GM23248 (cell line): ENCODE measurements at regions not wholly inside any gene's neighbourhood (a gene's known extent, or its start where the extent isn't known, plus 50 kb on each side); places are given as distances from the start of the nearest gene placed in this dataset.

Experiments
- DNase-seq: peaks from one replicate; pipeline ENCODE4 v3.0.0-alpha.2; 2015
- H2AFZ ChIP-seq: fragments of 200-600 bp; sonication (generic); 2 replicates; pipeline ENCODE4 v1.6.1; 2016; ENCODE audit warnings: antibody characterized with exemption
- H3F3A ChIP-seq: fragments of 200-600 bp; sonication (generic); 2 replicates; pipeline ENCODE4 v1.6.1; 2016; ENCODE audit warnings: mild to moderate bottlenecking, antibody characterized with exemption, mixed run types; ENCODE audit not compliant: insufficient read depth
- H3K27ac ChIP-seq: fragments of 200-600 bp; sonication (generic); 2 replicates; pipeline ENCODE4 v1.5.1; 2016; ENCODE audit warnings: mild to moderate bottlenecking
- H3K27me3 ChIP-seq: fragments of 200-600 bp; sonication (generic); replicated peaks from 2 replicates; pipeline ENCODE4 v1.6.1; 2016; ENCODE audit warnings: mild to moderate bottlenecking; ENCODE audit not compliant: insufficient read depth
- H3K36me3 ChIP-seq: fragments of 200-600 bp; sonication (generic); 2 replicates; pipeline ENCODE4 v1.6.1; 2016; ENCODE audit warnings: low read depth, mild to moderate bottlenecking
- H3K4me1 ChIP-seq: fragments of 200-600 bp; sonication (generic); 2 replicates; pipeline ENCODE4 v1.6.1; 2016; ENCODE audit warnings: mild to moderate bottlenecking; ENCODE audit not compliant: insufficient read depth
- H3K4me2 ChIP-seq: fragments of 200-600 bp; sonication (generic); one replicate; pipeline ENCODE4 v1.6.1; 2016; ENCODE audit warnings: mild to moderate bottlenecking; ENCODE audit not compliant: unreplicated experiment
- H3K4me3 ChIP-seq: fragments of 200-600 bp; sonication (generic); 2 replicates; pipeline ENCODE4 v1.5.1; 2016; ENCODE audit warnings: mild to moderate bottlenecking
- H3K79me2 ChIP-seq: fragments of 200-600 bp; sonication (generic); 2 replicates; pipeline ENCODE4 v1.6.1; 2016; ENCODE audit warnings: mild to moderate bottlenecking; ENCODE audit not compliant: insufficient read depth
- H3K9ac ChIP-seq: fragments of 200-600 bp; sonication (generic); 2 replicates; pipeline ENCODE4 v1.6.1; 2016; ENCODE audit warnings: mild to moderate bottlenecking
- H3K9me2 ChIP-seq: fragments of 200-600 bp; sonication (generic); 2 replicates; pipeline ENCODE4 v1.6.1; 2016; ENCODE audit warnings: mixed run types, mild to moderate bottlenecking, moderate library complexity; ENCODE audit not compliant: insufficient read depth
- H3K9me3 ChIP-seq: fragments of 200-600 bp; sonication (generic); one replicate; pipeline ENCODE4 v1.6.1; 2017; ENCODE audit warnings: low read depth
- H4K20me1 ChIP-seq: fragments of 200-600 bp; sonication (generic); 2 replicates; pipeline ENCODE4 v1.6.0; 2016; ENCODE audit not compliant: insufficient read depth
- EZH2 ChIP-seq: fragments of 200-600 bp; sonication (generic); IDR thresholded peaks from 2 replicates; pipeline ENCODE4 v1.6.1; 2018; ENCODE audit warnings: antibody characterized with exemption, mild to moderate bottlenecking; ENCODE audit not compliant: insufficient read depth, poor library complexity, severe bottlenecking
- EZH2phosphoT487 ChIP-seq: fragments of 200-600 bp; sonication (generic); IDR thresholded peaks from 2 replicates; pipeline ENCODE4 v1.6.1; 2018; ENCODE audit warnings: antibody characterized with exemption, moderate library complexity, mild to moderate bottlenecking, low read depth; ENCODE audit not compliant: insufficient read depth
- WGBS, 2 experiments: methylation state at CpG; one replicate each; pipeline ENCODE4 v1.1.6; 2015 to 2017; ENCODE audit warnings: low lambda C conversion rate in 2 of 2, low coverage in 1 of 2; ENCODE audit errors: missing lambda C conversion rate in 2 of 2; 5-methylcytosine and 5-hydroxymethylcytosine counted together
- in situ Hi-C: fragments of 300-500 bp; cut with MboI; formaldehyde crosslinking; loops from 2 replicates; pipeline ENCODE4 v1.15.0; 2020

GRCh38 chr13:33542309-33543088 is 256.9 kb upstream of the STARD13 start:
- DNase-seq = peak; percentile 100
- H3K4me2 ChIP-seq = peak overlapping the region; percentile 93
- H3K36me3 ChIP-seq = no peaks in the 10 kb centered on the region
- peaks cover 31% of the 10 kb centered on the region for H3K4me1 ChIP-seq
- in situ Hi-C loops = loop anchor here (10.0 to 25.0 kb wide), 2 partner anchors 172 to 955 kb away; partner anchors contain the start of gene PDS5B
- H3F3A ChIP-seq = peaks cover 38% of the 10 kb centered on the region
- peak overlapping the region; percentile 96 for H3K27ac ChIP-seq
- no peaks in the 10 kb centered on the region for H3K79me2 ChIP-seq
- peak overlapping the region; percentile 80 for H3K4me3 ChIP-seq
- no peaks in the 10 kb centered on the region for H3K9me2 ChIP-seq
- H3K27me3 ChIP-seq = no peaks in the 10 kb centered on the region
- peak overlapping the region; percentile 95 for H2AFZ ChIP-seq
- H4K20me1 ChIP-seq = no peaks in the 10 kb centered on the region
- H3K9me3 ChIP-seq = no peaks in the 10 kb centered on the region
- 1 to 2% methylated on average over 59 to 67 of the region's 70 CpGs for WGBS, 2 experiments
- H3K9ac ChIP-seq = peak overlapping the region; percentile 91
- TF ChIP-seq EZH2phosphoT487 = no peak
- no peak for TF ChIP-seq EZH2

- Histone ChIP-seq H3K4me2 (peak overlapping the region; percentile 93), H3K36me3 (no peaks in the 10 kb centered on the region), H3K27ac (peak overlapping the region; percentile 96), H2AFZ (peak overlapping the region; percentile 95), H3K9me2 (no peaks in the 10 kb centered on the region), H3K4me3 (peak overlapping the region; percentile 80), H3K9ac (peak overlapping the region; percentile 91), H3K27me3 (no peaks in the 10 kb centered on the region), H3F3A (peaks cover 38% of the 10 kb centered on the region), H3K9me3 (no peaks in the 10 kb centered on the region), H4K20me1 (no peaks in the 10 kb centered on the region), H3K4me1 (peaks cover 31% of the 10 kb centered on the region), H3K79me2 (no peaks in the 10 kb centered on the region)
- 3 to 5% methylated on average over 7 of the region's 7 CpGs for WGBS, 2 experiments
- no peak for DNase-seq
- no peak for TF ChIP-seq EZH2phosphoT487
- TF ChIP-seq EZH2 = no peak
- in situ Hi-C loops = loop anchor here (10.0 to 25.0 kb wide), 2 partner anchors 172 to 956 kb away; partner anchors contain the start of gene PDS5B
Observed at GRCh38 chr13:33543089-33543459, 257.5 kb upstream of the STARD13 start.

- TF ChIP-seq EZH2phosphoT487 (no peak), EZH2 (no peak)
- Histone ChIP-seq H2AFZ (peak overlapping the region; percentile 95), H3F3A (peaks cover 38% of the 10 kb centered on the region), H3K4me1 (peaks cover 31% of the 10 kb centered on the region), H3K36me3 (no peaks in the 10 kb centered on the region), H3K4me2 (peak overlapping the region; percentile 93), H3K9me3 (no peaks in the 10 kb centered on the region), H3K9me2 (no peaks in the 10 kb centered on the region), H3K79me2 (no peaks in the 10 kb centered on the region), H3K27me3 (no peaks in the 10 kb centered on the region), H3K4me3 (peak overlapping the region; percentile 80), H3K9ac (peak overlapping the region; percentile 91), H4K20me1 (no peaks in the 10 kb centered on the region), H3K27ac (peak overlapping the region; percentile 96)
- WGBS, 2 experiments = 11 to 12% methylated on average over 3 of the region's 3 CpGs
- in situ Hi-C loops = loop anchor here (10.0 to 25.0 kb wide), 2 partner anchors 171 to 956 kb away; partner anchors contain the start of gene PDS5B
- DNase-seq = peak; percentile 34
Observed at GRCh38 chr13:33543631-33544265, 258.2 kb upstream of the STARD13 start.

GRCh38 chr13:33544308-33544707 is 258.8 kb upstream of the STARD13 start:
- 79 to 80% methylated on average over 3 of the region's 3 CpGs for WGBS, 2 experiments
- no peaks in the 10 kb centered on the region for H4K20me1 ChIP-seq
- H3K9ac ChIP-seq = peak overlapping the region; percentile 91
- no peaks in the 10 kb centered on the region for H3K27me3 ChIP-seq
- DNase-seq = no peak
- TF ChIP-seq EZH2phosphoT487 (no peak), EZH2 (no peak)
- no peaks in the 10 kb centered on the region for H3K9me3 ChIP-seq
- peaks cover 31% of the 10 kb centered on the region for H3K4me1 ChIP-seq
- in situ Hi-C loops = loop anchor here (10.0 to 25.0 kb wide), 2 partner anchors 170 to 957 kb away; partner anchors contain the start of gene PDS5B
- no peaks in the 10 kb centered on the region for H3K79me2 ChIP-seq
- H3F3A ChIP-seq = peaks cover 38% of the 10 kb centered on the region
- H3K4me3 ChIP-seq = no peak overlapping the region
- H3K27ac ChIP-seq = peak overlapping the region; percentile 96
- peak overlapping the region; percentile 93 for H3K4me2 ChIP-seq
- H3K36me3 ChIP-seq = no peaks in the 10 kb centered on the region
- peak overlapping the region; percentile 95 for H2AFZ ChIP-seq
- H3K9me2 ChIP-seq = no peaks in the 10 kb centered on the region
